OCI-M2 (cell line): ENCODE measurements at regions not wholly inside any gene's neighbourhood (a gene's known extent, or its start where the extent isn't known, plus 50 kb on each side); places are given as distances from the start of the nearest gene placed in this dataset.
"Not testable (repeated sequence)": the region's sequence is repeated elsewhere in the genome, so short reads cannot be mapped to it uniquely, and the experiment has no call there.

Experiments
- DNase-seq: peaks from one replicate; lab custom pipeline; 2025; ENCODE audit not compliant: unreplicated experiment; lab: John Stamatoyannopoulos, UW

GRCh38 chr2:78780256-78780655 lies 245.2 kb upstream of the REG3G start:
- no peak for DNase-seq

- DNase-seq: no peak
Measured at GRCh38 chr2:78780864-78781583, 244.5 kb upstream of the REG3G start.

GRCh38 chr2:78782196-78782595 lies 243.3 kb upstream of the REG3G start:
- no peak for DNase-seq

- no peak for DNase-seq
Measured at GRCh38 chr2:78811955-78812610, 213.4 kb upstream of the REG3G start.

- DNase-seq: no peak
Measured at GRCh38 chr2:78814331-78814986, 211.0 kb upstream of the REG3G start.

- no peak for DNase-seq
Measured at GRCh38 chr2:78817430-78817829, 208.1 kb upstream of the REG3G start.

- DNase-seq: no peak
Measured at GRCh38 chr2:78832481-78832880, 193.0 kb upstream of the REG3G start.

- no peak for DNase-seq
Measured at GRCh38 chr2:78839259-78839658, 186.2 kb upstream of the REG3G start.

GRCh38 chr2:78840311-78840710 lies 185.2 kb upstream of the REG3G start:
- not testable (repeated sequence) for DNase-seq

GRCh38 chr2:78845664-78846185 lies 179.8 kb upstream of the REG3G start:
- DNase-seq: no peak

GRCh38 chr2:78861546-78861945 lies 164.0 kb upstream of the REG3G start:
- no peak for DNase-seq

GRCh38 chr2:78864205-78864604 lies 161.3 kb upstream of the REG3G start:
- no peak for DNase-seq

GRCh38 chr2:78865667-78866066 lies 159.8 kb upstream of the REG3G start:
- DNase-seq: no peak

- DNase-seq: no peak
Measured at GRCh38 chr2:78870343-78870967, 155.0 kb upstream of the REG3G start.

- no peak for DNase-seq
Measured at GRCh38 chr2:78873526-78873925, 152.0 kb upstream of the REG3G start.

GRCh38 chr2:78876316-78876688 lies 149.2 kb upstream of the REG3G start:
- no peak for DNase-seq

GRCh38 chr2:78887446-78887845 lies 138.1 kb upstream of the REG3G start:
- DNase-seq: no peak

GRCh38 chr2:78890935-78891334 lies 134.6 kb upstream of the REG3G start:
- DNase-seq: no peak

- DNase-seq: no peak
Measured at GRCh38 chr2:78892295-78892694, 133.2 kb upstream of the REG3G start.

GRCh38 chr2:78895022-78895421 lies 130.5 kb upstream of the REG3G start:
- no peak for DNase-seq

GRCh38 chr2:78896536-78896935 lies 129.0 kb upstream of the REG3G start:
- no peak for DNase-seq

- DNase-seq: no peak
Measured at GRCh38 chr2:78907089-78907488, 118.4 kb upstream of the REG3G start.
